ENCODE measurements at regions not wholly inside any gene's neighbourhood (a gene's known extent, or its start where the extent isn't known, plus 50 kb on each side); places are given as distances from the start of the nearest gene placed in this dataset.
A peak's percentile ranks its signal among the peaks of the same experiment; 100 is the strongest.

- DNase-seq, result no peak
Measured at GRCh38 chr9:78813602-78814180, 516.8 kb downstream of the PSAT1 start.

DNA sequence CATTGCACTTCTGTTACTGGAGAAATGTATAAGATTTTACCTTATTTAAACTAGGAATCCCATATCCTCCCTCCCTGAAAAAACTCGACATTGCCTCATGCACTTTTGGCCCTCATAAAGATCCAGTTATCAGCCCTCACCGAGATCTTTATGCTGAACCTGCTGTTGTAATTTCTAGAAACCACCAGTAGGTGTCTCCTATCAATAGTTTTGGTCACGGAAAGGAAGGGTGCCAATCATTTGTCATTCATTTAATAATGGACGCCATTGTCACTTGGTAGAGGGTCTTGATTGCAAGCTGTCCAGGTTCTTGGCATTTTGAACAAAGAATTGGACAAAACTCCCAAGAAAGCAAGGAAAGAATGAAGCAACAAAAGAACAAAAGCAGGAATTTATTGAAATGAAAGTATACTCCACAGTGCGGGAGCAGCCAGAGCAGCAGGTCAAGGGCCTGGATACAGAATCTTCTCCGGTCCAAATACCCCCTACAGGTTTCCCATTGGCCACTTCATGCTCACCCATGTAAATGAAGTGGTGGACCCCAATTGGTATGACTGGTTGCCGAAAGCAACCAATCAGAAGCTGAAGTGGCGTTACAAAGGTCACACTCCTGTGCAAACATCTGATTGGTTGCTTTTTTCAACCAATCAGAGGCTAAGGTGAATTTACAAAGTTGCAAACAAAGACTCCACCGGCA, 524.3 kb downstream of the PSAT1 start:
- DNase-seq, result peak; percentile 14

DNA sequence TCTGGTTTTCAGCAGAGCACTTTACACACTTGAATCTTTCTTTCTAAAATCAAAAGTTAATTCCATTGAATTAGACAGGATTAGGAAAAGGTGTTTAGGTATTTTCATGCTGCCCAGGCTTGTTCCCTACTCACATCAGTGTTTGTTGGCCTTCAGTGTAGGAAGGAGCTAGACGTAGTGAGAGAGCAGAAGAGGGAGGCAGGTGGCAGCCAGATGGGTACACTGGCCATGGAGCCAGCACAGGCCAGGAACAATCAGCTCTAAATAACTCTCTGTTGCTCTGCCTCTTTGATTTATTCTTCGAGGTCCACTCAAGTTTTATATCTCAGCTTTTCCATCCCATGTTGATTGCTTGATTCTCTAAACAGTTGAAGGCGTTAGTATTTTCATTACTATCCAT, 529.6 kb downstream of the PSAT1 start:
- no peak for DNase-seq

GRCh38 chr9:78828521-78828920, 531.6 kb downstream of the PSAT1 start:
- DNase-seq, result no peak

GRCh38 chr9:78830301-78830700, 533.4 kb downstream of the PSAT1 start:
- DNase-seq, result no peak

- no peak for DNase-seq
Measured at GRCh38 chr9:78831726-78832125, 534.8 kb downstream of the PSAT1 start.

DNA sequence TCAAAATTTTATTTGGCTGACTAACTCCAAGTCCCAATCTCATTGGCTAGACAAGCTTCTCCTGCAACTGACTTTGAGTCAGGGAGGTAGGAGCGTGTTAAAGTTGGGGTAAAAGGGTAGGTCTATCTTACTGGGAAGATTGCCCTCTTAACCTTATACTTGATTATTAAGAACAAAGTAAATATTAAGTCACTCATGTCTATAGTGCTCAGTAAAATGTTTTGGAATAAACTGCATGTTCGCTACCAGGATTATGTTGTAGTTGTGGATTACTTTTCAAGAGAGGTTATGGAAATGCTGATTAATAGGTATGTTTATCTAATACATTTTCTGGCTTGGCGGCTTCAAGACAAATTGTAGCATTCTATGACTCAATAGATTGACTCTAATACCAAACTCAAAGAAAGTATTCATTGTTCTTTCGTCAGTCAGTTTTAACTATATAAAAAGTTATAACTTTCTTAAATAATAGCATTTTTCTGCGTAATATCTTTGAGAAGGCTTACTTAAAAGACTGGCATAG, 539.1 kb downstream of the PSAT1 start:
- no peak for DNase-seq

- DNase-seq, result no peak
Measured at GRCh38 chr9:78839252-78839651, 542.3 kb downstream of the PSAT1 start.

DNA sequence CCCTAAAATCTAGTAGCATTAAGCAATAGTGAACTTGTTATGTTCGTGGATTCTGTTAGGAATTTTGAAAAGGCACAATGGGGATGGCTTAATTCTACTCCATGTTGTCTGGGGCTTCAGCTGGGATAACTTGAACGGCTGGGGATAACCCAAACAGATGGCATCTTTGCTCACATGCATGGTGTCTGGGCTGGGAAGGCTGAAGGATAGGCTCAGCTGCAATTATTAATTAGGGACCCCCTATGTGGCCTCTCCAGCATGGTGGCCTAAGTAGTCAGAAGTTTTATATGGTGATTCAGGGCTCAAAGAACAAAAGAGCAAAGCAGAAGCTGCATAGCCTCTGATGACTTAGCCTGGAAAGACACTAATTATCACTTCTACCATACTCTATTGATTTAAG, 551.1 kb downstream of the PSAT1 start:
- no peak for DNase-seq

GRCh38 chr9:78856144-78856543, 559.2 kb downstream of the PSAT1 start:
- no peak for DNase-seq

GRCh38 chr9:78856781-78857180, 559.9 kb downstream of the PSAT1 start:
- DNase-seq, result no peak

DNA sequence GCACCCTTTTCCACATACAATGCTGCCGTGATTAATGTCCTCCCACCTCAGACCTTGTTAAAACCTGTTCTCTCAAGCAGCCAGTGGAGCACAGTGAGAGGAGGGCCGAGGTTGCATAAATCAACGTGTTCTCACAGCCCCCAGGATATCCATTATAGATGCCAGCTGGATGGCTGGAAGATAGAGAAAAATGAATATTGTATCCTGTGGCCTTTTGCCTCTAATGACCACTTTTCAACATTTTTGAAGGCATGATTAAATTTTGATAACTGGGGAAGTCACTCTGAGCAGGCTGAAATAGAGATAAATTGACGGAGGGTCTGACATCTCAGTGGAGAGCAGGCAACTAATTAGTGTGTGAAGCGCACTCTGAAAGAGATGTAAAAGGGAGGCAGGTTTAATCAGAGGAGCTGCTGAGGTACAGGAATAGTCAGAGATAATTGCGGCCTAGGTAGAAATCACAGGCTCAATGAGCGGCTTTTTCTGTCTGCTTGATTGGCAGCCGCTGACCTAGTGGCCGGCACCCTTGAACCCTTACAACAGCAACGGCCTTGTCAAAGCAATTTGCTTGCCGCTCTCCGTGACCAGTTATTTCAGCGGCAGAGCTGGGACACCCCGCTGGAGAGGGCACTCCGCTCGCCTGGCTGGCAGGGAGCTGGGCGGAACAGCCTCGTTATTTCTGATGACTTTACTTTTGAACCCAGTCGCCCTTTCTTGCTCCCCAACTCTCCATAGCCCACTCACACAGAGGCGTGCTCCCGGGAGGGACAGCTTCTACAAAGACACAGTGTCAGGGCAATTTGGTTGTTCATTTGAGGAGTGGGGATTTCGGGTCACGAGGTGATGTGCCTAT, 560.7 kb downstream of the PSAT1 start:
- DNase-seq, result no peak

- DNase-seq, result no peak
Measured at GRCh38 chr9:78858266-78858665, 561.3 kb downstream of the PSAT1 start.

DNA sequence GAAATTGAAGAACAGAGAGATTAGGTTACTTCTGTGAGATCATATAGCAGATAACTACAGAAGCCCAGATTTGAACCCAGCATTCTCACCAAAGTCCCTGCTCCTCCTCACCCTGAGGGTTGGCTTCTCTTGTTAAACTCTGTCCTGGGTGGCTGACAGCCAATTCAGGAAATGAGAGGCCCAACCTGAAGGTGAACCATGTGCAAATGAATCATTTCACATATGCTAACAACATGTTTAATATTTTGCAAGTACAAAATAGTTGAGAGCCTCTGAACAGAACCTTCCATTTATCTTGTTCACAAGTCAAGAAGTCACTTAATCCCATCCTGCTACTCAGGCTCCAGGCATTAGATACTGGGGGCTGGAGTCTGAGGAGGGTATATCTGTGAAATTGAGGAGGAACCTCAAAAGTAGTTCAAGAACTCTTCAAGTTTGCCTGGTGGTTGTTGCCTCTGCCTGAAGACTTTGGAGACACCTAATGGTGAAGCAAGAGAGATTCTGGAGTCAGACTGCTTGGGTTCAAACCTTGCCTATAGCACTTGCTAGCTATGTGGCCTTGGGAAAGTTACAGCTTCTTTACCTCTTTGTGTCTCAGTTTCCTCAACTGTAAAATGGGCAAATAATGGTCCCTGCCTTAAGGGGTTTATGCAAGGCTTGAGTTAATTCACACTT, 564.0 kb downstream of the PSAT1 start:
- no peak for DNase-seq

DNA sequence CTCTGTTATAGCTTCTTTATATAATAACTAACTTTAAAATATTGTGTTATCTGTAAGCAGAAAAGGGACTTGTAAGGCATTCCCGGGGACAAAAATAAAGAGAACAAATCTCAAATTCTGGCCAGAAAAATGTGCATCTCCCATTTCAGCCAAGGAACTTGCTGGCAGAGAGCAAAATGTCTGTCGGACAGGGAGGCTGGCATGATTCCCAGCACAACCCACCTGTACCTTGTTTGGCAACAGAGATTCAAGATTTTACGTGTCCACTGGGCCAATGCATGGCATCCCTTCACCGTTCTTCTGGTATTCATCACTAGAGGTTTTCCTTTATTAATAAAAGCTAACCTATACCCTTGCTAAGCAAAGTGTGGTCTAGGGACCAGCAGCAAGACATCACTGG, 566.6 kb downstream of the PSAT1 start:
- DNase-seq, result no peak

DNA sequence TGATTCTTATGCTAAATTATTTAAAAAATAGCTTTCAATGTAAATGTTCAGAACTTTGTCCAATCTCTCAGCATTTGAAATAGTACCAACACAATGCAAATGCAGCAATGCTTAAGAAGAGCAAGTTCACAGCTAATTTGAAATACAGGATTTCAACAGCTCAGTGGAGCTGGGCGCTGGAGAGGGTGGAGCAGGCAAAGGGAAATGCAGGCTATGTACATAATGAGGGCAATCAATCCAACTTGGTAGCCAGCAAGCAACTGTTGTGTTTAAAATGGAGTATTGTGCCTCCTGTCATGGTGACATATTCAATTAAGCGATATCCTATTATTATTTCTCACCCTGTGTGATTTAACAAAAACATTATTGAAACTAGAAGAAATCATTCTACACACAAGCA, 568.8 kb downstream of the PSAT1 start:
- no peak for DNase-seq

DNA sequence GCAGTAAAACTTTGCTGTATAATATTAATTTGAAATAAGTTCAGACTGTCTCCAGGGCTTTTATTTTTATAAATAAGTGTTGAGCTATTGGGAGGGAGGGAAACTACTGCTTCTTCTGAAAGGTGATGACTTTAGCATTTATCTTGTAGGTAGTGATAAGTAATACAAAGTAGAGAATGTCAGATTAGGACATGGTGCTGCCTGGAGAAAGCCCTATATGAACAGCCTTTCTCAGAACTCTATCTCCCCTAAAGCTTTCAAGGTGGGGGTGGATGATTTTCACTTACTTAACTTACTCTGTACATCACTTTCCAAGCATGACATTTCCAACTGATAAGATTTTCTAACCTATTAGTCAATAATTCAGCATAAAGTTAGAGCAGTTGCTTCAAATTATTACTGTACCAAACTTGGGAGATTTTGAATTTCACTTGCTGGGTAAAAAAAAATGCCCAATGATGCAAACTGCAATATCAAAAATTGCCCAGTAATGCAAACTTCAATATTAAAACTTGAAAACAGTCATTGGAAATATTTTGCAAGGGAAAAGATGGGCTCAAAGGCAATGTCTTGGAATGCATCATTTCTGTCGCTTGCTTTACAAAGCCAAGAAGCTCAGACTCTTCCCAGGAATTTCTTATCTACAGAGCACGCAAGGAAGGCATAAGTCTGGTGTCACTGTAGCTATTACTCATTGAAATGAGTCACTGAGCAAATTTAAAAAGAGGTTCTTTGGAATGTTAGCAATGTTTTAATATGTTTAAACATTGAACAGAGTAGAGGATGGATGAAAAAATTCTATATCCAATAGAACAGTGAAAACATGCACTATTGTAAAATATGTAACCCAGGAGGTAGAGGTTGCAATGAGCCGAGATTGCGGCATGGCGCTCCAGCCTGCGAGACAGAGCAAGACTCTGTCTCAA, 569.5 kb downstream of the PSAT1 start:
- no peak for DNase-seq

DNA sequence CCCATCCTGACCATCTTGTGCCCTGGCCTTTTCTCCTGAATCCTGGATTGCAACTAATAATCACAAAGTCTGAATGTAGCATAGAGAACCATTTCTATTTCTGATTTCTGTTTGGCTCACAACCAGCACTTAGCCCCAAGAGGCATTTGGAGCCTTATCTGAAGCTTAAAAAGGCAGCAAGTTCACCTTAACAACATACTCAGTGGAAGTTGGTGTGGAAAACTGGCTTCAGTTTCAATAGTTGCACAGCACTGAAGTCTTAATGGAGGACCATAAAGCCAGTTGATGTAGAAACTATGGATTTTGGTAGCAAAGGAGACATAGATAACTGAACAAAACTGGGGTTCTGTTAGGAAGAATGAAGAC, 574.1 kb downstream of the PSAT1 start:
- no peak for DNase-seq

GRCh38 chr9:78871452-78872331, 574.8 kb downstream of the PSAT1 start:
- DNase-seq, result no peak

DNA sequence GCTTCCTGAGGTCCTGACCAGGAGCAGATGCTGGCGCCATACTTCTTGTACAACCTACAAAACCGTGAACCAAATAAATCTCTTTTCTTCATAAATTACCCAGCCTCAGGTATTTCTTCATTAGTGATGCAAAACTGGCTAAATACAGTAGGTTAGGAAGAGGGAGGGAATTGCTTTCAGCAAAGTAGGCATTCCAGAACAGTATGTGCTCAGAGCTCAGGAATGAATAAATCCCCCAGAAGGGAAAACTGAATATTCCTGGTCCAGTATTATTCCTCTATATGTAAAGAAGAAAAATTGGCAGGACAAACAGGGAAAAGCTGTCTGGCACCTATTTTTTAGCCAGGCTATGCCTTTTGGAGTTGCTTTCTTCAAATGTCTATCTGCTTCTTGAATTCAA, 577.1 kb downstream of the PSAT1 start:
- DNase-seq, result no peak
